ENCODE measurements at regions not wholly inside any gene's neighbourhood (a gene's known extent, or its start where the extent isn't known, plus 50 kb on each side); places are given as distances from the start of the nearest gene placed in this dataset.

DNA sequence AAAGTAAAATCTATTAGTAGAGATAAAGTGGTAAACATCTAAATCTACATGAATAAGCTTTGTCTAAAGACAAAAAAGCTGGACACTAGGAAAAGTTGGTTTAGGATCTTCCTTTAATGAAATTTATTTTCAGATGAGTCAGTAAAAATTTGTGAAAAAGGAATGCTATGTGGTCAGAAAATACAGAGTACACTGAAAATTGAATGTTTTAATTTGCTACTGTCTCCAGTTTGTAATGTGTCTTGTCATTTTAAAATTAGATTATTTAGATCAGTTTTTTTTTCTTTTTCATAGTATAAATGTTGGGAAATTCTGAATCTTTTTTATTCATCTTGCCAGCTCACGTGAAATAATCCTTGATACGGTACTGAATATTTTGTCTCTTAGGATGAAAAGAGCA lies 56.9 kb downstream of the SLITRK6 start:
- DNase-seq, result no peak

DNA sequence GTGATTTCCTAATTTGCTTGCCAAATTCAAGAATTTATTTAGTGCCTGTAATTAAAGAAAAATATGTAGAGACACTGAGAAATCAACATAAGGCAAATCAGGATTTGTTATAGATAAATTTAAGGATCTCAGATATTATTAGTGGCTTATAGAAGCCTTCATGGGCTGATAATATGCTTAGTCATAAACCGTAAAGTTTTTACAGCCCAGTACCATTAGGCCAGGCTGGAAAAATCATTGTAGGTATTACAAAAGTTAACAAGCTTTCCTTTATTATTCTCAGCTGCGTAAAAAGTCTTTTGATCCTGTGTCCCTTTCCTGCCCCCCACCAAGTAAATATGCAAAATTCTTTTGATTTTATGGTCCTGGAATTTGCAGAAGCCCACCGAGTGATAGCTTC lies 58.2 kb downstream of the SLITRK6 start:
- no peak for DNase-seq

DNA sequence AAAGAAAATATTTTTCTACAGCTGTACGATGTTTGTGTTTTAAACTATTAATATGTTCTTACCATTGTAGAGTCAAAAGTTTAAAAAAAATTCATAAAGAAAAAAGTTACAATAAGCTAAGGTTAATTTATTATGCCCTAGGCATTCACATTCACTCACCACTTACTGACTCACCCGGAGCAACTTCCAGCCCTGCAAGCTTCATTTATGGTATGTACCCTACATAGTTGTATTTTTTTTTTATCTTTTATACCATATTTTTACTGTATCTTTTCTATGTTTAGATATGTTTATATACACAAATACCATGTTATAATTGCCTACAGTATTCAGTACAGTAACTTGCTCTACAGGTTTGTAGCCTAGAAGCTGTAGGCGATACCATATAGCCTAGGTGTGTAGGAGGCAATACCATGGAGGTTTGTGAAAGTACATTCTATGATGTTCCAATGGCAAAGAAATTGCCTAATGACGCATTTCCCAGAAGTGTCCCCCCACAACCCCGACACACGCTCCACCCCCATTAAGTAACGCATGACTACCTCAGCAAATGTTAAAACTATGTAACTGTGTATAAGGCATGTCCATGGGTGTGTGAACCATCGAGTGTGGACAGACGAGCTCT lies 60.4 kb downstream of the SLITRK6 start:
- no peak for DNase-seq

DNA sequence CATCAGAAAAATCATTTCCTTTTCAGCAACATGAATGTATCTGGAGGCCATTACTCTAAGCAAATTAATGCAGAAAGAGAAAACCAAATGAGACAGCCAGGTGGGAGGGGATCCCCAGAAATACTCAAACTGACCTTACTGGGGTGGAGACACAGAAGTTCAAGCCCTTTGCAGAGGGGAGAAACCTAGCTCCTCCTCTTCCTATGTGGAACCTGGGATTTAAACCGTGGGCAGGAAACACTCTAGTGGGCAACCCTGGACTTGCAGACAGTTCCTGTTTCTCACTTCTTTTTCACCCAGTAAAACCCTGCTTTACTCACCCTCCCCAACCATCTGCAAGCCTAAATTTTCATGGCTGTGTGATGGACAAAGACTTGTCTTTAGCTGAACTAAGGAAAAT lies 61.3 kb downstream of the SLITRK6 start:
- DNase-seq, result no peak

DNA sequence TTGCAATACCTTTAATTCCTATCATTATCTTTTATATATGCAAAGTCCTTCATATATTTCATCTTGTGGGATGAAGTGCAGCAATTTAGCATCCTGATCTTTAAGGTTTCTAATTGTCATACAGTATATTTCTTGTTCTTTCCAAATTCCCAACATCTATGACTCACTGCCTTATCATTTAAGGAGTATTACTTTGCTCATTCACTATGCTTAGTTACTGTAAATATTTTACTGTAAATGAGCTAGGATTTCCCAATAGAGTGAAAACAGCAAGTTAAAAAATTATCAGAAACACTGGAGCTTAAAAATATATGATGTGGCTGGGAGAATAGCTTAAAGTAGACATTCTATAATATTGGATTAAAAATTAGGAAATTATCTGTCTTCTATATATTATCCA lies 69.9 kb downstream of the SLITRK6 start:
- no peak for DNase-seq

DNA sequence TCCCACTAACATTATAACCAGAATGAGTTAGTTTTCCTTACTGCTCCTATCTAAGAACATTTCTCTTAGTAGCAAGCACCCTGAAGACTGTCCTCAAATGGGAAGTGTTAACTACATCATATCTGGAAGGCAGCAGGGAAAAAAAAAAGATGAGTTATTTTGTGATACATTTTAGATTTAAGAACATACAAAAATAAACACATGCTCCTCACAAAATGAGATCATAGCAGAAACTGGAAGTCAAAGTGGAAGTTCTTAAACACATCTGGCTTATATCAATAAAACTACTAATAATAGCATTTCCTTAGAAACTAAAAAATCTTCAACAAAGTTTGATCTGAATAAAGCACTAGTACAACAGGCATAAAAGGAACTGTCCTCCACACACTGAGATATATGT lies 70.4 kb downstream of the SLITRK6 start:
- DNase-seq, result no peak

DNA sequence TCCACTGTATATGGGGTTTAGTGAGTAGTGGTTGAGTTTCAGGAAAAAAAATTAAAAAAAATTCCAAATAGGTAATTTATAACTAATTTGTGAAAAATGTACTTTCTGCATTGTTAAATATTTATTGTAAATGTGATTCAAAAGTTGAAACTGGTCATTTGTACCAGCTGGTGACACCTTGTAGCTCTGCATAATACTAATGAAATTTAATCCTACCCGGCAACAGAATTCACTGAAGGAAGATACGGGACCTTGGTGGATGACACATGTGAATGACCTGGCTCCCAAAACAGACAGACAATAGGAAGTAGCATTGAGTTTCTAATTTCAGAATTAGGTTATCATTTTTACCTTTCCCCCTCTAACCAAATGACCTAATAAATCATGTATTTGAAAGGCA lies 73.8 kb downstream of the SLITRK6 start:
- DNase-seq, result no peak

DNA sequence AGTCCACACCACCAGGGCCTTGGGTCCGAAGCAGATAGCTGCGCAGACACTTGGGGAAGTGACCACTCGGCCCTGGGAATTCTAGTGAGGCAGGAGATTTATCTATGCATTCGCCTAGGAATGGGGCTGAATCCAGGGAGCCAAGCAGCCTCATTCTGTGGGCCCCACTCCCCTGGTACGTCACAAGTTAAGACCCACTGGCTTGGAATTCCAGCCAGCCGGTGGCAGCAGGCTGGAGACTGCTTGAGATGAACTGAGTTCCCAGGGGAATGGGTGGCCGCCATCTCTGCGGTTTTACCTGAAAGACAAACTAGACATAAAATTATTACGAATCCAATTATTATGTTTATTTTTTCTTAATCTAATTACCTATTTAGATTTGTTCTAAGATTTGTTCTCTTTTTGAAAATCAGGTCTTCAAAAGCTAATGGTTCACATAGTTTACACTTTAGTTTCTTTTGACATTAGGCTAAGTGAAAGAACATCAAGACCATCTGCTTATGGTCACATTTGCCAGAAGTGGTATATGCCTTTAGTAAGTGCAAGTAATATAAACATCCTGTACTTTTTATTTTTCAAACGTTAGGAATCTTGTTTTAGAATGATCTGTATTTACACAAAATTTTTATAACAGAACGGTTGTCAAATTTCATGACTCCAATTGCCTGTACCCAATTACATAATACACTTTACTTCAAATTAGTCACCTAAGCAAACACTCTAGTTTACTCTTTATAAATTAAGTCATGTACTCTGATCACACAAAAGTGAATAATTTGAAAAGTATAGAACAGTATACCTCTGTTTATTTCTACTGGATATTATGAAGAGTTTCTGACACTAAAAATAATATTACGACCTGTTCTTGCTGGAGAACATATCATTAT lies 74.4 kb downstream of the SLITRK6 start:
- no peak for DNase-seq

DNA sequence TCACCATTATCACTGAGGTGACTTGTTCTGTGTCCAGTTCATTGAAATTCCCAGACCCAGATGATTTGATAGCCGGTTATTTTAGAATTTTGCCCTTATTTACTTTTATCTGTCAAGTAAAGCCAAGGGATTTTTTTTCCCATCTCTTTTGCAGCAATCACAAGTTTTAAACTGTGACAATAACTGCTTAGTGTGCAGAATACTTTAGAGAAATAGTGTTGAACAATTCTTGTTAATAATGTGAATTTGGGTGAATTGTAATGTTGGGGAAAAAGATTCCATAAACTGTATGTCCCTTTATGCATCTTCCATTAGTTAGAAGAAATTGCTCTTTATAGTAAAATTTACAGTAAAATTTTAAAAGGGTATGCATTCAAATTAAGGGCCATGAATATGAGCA lies 79.5 kb downstream of the SLITRK6 start:
- DNase-seq, result no peak

DNA sequence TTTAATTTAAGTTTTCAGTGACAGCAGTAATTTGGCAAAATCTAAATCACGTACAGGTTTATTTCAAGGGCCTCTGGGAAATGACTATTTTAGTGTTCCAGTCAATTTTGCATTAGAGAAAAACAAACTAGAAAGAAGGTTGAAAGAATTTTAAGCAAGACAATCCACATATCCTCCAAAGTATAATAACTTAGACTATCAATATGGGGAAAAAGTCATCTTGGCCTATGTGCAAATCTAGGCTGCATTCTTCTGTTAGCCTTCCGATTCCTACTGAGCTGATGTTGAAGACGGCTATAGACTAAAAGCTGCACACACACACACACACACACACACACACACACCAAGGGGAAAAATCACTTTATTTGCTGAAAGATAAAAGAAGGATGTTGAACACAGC lies 81.3 kb downstream of the SLITRK6 start:
- no peak for DNase-seq

DNA sequence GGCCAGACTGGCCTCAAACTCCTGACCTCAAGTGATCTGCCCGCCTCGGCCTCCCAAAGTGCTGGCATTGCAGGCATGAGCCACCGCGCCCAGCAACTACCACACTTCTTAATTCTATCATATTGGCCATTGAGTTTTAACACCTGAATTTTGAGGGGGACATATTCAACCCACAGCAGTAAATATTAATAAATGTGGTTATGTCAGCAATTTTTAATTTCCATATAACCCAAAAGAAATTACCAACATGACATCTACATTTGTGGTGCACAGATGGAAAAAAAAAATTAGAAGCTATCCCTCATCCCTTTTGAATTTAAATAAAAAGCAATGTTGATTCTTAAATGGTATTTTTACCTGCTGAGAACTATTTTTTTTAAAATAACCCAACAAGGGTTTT lies 88.7 kb downstream of the SLITRK6 start:
- DNase-seq, result no peak

DNA sequence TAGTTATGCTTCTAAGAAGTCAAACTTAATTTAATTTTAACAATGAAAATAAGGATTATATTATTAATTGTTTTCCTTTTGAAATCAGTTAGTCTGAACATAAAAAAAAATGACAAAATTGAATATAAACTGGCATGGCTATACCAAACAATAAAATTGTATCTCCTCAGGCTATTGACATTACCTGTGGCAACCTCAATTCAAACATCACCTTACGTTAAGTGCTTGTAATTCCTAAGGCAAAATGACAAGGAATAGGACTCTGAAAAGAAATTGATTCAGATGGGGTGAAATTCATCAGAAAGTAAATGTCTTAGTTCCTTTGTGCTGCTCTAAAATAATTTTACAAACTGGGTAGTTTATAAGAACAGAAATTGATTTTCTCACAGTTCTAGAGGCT lies 89.5 kb downstream of the SLITRK6 start:
- no peak for DNase-seq

DNA sequence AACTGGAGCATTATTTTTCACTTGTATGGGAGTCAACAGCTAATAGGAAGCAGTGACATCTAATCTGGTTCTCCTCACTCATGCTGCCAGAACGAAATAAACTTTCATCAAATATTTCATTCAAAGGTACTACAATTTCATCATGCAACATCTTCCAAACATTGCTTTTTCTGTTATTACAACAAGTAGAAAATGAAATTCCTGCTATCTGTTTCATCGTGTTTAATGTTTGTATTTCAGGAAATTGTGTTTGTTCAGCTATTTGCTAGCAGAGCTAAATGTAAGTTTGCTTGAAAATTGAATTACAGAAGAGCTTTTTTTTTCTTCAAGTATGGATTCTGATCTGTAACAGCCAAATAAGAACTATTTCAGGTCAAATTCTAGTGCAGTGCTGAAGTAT lies 90.1 kb downstream of the SLITRK6 start:
- no peak for DNase-seq

DNA sequence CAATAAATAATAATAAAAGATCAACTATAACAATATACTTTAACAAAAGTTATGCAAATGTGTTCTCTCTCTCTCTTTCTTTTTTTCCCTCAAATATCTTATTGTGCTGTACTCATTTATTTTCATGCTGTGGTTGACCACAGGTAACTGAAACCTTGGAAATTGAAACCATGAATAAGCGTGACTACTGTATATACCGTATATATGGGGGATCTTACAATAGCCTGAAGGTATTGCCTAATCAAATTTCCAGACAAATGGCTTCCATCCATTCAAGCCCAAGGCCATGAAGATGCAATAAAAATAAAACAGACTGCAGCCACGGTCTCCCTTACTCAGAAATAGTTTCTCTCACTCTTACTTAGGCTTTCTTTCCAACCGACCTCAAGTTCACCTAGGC lies 98.3 kb downstream of the SLITRK6 start:
- DNase-seq, result no peak

DNA sequence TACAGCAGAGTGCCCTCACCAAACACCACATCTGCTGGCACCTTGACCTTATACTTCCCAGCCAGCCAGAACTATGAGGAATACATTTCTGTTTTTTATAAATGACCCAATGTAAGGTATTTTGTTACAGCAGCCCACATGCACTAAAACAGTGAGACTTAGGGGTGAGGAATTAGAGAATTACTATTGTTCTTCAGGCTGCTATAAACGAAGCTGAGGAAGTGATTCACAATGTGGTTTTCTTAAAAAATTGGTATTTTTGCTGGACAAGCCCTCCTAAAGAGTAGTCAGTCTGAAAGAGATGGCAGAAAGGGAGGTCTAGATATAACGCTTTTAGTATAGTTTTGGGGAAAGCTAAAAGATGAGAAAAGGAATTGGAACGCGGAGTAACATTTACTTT lies 101.0 kb downstream of the SLITRK6 start:
- no peak for DNase-seq

DNA sequence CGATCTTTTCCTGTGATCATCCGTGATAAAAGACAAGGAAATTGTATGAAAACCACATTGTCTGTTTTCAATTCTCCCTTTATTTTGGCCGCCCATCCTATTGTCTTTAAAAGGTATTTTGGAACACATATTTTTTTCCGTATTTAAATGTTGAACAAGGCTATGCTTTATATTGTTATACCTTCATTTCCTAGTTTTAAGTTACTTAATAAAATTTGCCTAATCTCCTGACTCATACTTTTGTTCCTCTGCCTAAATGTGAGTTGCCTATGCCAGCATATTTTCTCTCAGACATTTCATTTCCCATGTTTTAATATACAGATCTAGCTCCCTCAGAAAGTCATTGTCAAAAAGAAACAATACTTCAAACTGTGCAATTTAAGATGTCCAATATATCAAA lies 104.2 kb downstream of the SLITRK6 start:
- no peak for DNase-seq

DNA sequence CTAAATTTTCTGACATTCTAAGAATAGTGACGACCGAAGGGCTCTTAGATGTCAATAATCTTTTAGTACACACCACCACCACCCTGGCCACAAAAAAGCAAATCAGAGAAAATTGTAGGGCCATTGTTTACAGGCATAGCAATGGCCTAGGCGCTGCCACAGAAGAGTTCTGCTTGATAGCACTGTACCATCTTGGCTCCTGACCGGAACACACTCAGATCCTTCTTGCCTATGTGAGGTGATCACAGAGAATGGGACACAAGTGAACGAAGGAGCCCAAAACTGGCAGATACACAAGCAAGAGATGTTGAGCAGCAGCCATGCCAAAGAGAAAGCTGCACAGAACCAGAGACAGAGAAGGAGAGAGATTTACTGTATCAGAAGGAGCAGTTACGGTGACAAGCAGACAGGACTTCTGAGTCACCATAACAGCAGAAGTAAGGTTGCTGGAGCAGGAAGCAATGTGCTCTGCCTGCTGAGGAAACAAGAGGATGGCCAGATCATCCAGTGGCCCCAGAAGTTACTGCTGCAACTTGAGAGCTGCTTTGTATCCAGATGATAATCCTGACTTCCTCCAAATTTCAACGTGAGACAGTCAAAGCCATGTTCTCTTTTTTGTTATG lies 105.2 kb downstream of the SLITRK6 start:
- no peak for DNase-seq

DNA sequence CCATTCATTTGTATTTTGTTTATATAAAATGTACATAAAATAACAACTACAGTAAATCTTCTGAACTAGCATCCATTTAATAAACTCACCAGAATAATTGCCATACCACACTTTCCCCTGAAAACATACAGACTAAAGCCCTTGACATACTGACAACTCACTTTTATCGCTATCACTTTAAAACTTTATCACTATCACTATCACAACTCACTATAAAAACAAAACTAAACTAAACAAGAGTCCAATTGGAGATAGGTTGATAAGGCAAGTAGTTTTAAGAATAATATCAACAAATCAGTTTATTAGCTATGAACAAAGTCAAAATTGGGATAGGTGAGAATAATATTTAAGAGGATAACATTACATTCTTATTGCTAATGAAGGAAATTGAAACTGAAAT lies 108.9 kb downstream of the SLITRK6 start:
- DNase-seq, result no peak

DNA sequence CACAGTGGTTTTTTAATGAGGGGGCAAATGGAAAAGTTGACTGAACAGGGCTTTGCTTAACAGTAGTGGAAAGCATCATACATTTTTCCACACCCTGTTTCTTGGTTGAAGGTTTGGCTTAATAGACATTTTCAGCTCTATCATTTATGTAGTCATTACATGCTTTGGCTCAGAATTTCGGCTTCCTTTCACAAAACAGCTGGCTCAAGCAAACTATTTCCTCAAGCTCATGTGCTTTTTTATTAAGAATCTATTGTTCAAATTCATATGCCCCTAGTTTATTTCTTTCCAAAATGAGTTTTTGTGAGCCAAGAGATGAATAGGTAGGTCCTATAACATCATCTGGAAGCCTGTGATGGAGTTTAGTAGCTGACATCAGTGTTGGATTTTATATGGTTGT lies 113.8 kb downstream of the SLITRK6 start:
- no peak for DNase-seq

DNA sequence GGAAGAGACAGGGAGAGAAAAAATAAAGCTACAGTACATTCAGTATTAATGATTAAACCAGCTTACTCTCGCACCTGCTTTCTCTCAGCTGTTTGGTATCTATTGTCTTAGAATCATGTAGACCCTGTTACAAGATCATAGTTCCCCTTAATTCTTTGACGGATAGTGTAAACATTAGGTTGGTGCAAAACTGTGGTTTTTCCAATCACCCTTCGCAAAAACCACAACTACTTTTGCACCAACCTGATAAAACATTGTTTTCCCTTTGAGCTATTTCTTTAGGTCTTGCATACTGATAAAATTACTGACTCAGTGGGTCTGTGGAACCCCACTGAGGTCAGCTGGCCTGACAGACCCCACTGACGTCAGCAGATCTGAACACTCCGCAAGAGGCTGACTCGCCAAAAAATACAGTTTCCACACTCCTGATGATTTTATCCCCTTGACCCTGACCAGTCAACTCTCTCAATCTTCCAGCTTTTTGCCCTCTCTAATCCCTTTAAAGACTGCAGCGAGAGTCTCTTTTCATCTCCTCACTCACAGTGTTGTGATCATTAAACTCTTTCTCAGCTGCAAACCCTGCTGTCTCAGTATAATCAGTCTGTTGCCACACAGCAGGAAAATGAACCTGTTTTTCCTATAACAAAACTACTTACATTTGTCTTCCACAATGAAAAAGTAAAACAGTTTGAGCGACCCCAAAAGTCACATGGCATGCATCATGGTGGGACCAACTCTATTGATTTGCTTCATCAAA lies 123.9 kb downstream of the SLITRK6 start:
- DNase-seq, result no peak

DNA sequence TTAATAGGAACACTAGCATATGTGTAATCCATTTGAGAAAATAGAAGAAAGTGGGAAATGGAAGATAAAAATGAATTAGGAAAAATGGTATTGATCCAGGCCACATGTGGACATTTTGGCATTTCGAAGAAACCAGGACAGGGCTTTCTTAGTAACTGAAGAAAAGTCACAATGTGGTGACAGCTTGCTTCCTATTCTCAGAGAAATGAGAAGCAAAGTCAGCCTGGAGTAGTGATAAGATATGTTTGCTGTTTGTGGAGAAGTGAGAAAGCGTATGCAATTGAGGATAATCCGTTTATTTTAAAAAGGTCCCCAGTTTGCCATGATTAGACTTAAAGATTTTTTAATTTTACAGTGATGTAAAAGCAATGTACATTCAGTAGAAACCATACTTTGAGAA lies 127.9 kb downstream of the SLITRK6 start:
- no peak for DNase-seq

DNA sequence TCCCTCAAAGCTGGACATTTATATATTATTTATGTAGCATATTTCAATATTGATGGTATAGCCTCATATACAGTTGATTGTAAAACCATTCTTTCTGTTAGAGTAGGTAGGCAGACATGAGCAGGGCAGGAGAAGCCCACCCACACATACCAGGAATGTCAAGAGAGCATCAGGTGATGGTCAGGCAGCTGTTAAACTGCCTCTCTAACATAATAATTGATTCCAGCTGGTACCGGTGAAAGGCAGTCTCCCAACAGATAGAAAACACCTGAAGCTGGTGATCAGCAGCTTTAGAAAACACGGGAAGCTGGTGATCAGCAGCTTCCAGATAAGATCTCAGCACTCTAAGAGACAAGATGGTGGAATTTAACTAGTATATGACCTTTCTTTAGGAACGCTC lies 132.9 kb downstream of the SLITRK6 start:
- DNase-seq, result no peak

DNA sequence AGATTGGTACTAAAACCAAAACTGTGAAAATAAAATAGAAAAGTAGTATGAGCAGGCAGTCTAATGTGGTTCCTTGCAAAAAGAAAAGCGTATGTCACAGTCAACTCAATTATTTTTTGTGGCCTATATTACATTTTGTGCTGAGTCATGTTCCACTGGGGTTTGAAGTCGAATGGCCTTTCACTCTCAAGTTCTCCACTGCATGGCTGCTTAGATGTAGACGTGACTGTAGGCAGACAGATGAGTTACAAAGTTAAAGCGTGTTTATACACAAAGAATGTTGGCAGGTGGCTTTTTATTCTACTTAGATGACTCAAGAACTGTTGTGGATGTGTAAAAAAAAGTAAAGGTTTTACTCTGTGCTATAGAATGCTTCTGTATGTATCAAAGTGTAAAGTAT lies 133.9 kb downstream of the SLITRK6 start:
- no peak for DNase-seq

DNA sequence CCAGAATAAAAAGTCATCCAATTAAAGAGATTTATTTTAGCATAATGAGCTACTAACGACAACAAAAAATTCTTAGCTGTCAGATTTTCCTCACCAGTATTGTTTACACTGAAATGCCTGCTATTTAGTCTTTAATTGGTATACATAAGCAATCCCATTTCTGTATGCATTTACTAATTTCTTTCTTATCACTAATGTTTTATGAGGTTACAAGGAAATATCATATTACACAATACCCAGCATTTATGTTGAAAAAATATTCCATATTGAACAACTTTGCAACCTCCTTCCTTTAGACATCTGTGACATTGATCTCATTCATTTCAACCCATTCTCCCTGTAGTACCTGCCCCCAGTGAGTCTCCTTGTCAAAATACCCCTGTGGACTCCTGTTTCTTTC lies 135.4 kb downstream of the SLITRK6 start:
- DNase-seq, result no peak
